PC-9 (cell line): ENCODE measurements at regions not wholly inside any gene's neighbourhood (a gene's known extent, or its start where the extent isn't known, plus 50 kb on each side); places are given as distances from the start of the nearest gene placed in this dataset.

Experiments used
- CTCF ChIP-seq: fragments of 200-600 bp; sonication (generic); conservative IDR thresholded peaks from 2 replicates; pipeline ENCODE4 v1.6.1; 2017; ENCODE audit warnings: mixed run types, antibody characterized with exemption, mild to moderate bottlenecking, moderate library complexity
- EZH2 ChIP-seq: fragments of 200-600 bp; sonication (generic); IDR thresholded peaks from 2 replicates; pipeline ENCODE4 v1.8.0; 2017; ENCODE audit warnings: antibody characterized with exemption, low read depth

GRCh38 chr3:104472221-104472620 lies 894.5 kb upstream of the ALCAM start:
- no peak for TF ChIP-seq CTCF
- no peak for TF ChIP-seq EZH2
